HG03520 (cell line): ENCODE measurements at regions not wholly inside any gene's neighbourhood (a gene's known extent, or its start where the extent isn't known, plus 50 kb on each side); places are given as distances from the start of the nearest gene placed in this dataset.

ENCODE experiments used
- ATAC-seq: cut with Tn5 transposase; IDR thresholded peaks from one replicate; pipeline ENCODE4 v1.9.1; 2021; ENCODE audit warnings: mild to moderate bottlenecking, moderate library complexity; ENCODE audit not compliant: unreplicated experiment

- no peak for ATAC-seq
These were observed 213.8 kb downstream of the AHR start for GRCh38 chr7:17512181-17512675.

- ATAC-seq: no peak
These were observed 218.3 kb downstream of the AHR start for GRCh38 chr7:17516771-17517170.

- ATAC-seq: no peak
These were observed 222.5 kb downstream of the AHR start for GRCh38 chr7:17520941-17521340.

GRCh38 chr7:17521437-17521836 is 223.0 kb downstream of the AHR start:
- no peak for ATAC-seq

GRCh38 chr7:17523813-17524739 is 225.6 kb downstream of the AHR start:
- ATAC-seq: peak; percentile 79

GRCh38 chr7:17524746-17525145 is 226.3 kb downstream of the AHR start:
- ATAC-seq: peak; percentile 26

- no peak for ATAC-seq
These were observed 228.2 kb downstream of the AHR start for GRCh38 chr7:17526621-17527020.

GRCh38 chr7:17528636-17529035 is 230.2 kb downstream of the AHR start:
- ATAC-seq: no peak

GRCh38 chr7:17530244-17530643 is 231.8 kb downstream of the AHR start:
- no peak for ATAC-seq

GRCh38 chr7:17530741-17531421 is 232.4 kb downstream of the AHR start:
- no peak for ATAC-seq

GRCh38 chr7:17532861-17533404 is 234.5 kb downstream of the AHR start:
- ATAC-seq: no peak

- ATAC-seq: no peak
These were observed 235.9 kb downstream of the AHR start for GRCh38 chr7:17534348-17534747.

GRCh38 chr7:17535776-17536175 is 237.3 kb downstream of the AHR start:
- no peak for ATAC-seq

GRCh38 chr7:17544401-17544800 is 245.9 kb downstream of the AHR start:
- ATAC-seq: no peak

- no peak for ATAC-seq
These were observed 246.9 kb downstream of the AHR start for GRCh38 chr7:17545348-17545747.

- no peak for ATAC-seq
These were observed 247.7 kb downstream of the AHR start for GRCh38 chr7:17546189-17546588.

GRCh38 chr7:17546592-17546991 is 248.1 kb downstream of the AHR start:
- no peak for ATAC-seq

- ATAC-seq: no peak
These were observed 249.7 kb downstream of the AHR start for GRCh38 chr7:17548014-17548653.

- ATAC-seq: no peak
These were observed 251.0 kb downstream of the AHR start for GRCh38 chr7:17549406-17549805.

GRCh38 chr7:17552373-17552772 is 253.9 kb downstream of the AHR start:
- ATAC-seq: no peak

- ATAC-seq: no peak
These were observed 254.5 kb downstream of the AHR start for GRCh38 chr7:17552952-17553351.
